ENCODE measurements at regions not wholly inside any gene's neighbourhood (a gene's known extent, or its start where the extent isn't known, plus 50 kb on each side); places are given as distances from the start of the nearest gene placed in this dataset.

DNA sequence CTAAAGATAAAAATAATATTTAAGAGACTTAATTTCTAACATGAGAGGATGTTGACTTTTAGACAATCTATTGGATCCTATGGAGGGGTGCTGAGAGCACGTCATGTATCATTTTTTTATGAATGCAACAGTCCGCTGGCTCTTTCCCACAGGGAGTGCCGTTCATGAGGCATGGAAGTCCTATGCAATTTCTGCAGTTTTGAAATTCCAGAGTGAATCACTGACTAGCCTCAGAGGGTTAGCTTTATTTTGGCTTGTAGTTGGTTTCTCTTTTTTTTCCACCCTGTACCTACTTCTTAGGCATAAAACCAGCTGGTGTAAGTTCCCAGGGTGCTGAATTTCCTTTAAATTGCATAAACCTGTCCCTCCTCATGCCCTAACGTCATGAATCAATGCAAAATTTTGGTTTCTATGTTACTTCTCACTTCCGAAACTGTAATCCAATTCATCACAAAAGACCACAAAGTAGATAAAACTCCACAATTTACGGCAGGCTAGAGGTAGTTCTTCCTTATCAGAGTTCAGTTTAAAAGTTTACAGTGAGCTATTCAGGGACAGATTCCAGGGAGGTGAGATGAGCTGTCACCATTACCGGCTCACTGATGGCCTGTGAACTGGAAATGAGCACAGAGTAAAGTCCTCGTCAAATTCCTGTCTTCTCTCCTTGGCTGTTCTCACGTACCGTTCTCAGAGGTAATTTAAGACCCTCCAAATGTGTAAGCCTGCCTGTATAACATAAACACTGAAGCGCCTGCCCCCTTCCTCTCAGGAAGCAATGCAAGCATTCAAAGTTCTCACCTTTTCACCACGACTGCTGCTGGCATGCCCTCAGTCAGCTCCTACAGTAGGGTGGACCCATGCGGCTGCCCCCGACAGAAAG lies 216.6 kb upstream of the SLC10A2 start:
- TF ChIP-seq, protein P1, sequence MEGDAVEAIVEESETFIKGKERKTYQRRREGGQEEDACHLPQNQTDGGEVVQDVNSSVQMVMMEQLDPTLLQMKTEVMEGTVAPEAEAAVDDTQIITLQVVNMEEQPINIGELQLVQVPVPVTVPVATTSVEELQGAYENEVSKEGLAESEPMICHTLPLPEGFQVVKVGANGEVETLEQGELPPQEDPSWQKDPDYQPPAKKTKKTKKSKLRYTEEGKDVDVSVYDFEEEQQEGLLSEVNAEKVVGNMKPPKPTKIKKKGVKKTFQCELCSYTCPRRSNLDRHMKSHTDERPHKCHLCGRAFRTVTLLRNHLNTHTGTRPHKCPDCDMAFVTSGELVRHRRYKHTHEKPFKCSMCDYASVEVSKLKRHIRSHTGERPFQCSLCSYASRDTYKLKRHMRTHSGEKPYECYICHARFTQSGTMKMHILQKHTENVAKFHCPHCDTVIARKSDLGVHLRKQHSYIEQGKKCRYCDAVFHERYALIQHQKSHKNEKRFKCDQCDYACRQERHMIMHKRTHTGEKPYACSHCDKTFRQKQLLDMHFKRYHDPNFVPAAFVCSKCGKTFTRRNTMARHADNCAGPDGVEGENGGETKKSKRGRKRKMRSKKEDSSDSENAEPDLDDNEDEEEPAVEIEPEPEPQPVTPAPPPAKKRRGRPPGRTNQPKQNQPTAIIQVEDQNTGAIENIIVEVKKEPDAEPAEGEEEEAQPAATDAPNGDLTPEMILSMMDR (IDR thresholded peaks at IDR 0.05; ENCODE audit: borderline replicate concordance, extremely low read depth, low read length, poor library complexity, severe bottlenecking): no peak
- TF ChIP-seq EZH2 (IDR thresholded peaks at IDR 0.05; ENCODE audit: borderline replicate concordance, low read depth, low read length, severe bottlenecking): no peak
